ENCODE measurements at regions not wholly inside any gene's neighbourhood (a gene's known extent, or its start where the extent isn't known, plus 50 kb on each side); places are given as distances from the start of the nearest gene placed in this dataset.
"Not testable (repeated sequence)": the region's sequence is repeated elsewhere in the genome, so short reads cannot be mapped to it uniquely, and the experiment has no call there.

GRCh38 chr9:65389216-65389615 is 104.2 kb upstream of the FOXD4L5 start:
- DNase-seq; H3K9me3 Mint-ChIP-seq (ENCODE audit: low read depth, unreplicated experiment); intact Hi-C loops (cut with micrococcal nuclease; ENCODE audit: unreplicated experiment); H3K4me3 Mint-ChIP-seq (ENCODE audit: low read depth, unreplicated experiment); H3K4me1 Mint-ChIP-seq (ENCODE audit: low read depth, unreplicated experiment); H3K27me3 Mint-ChIP-seq (ENCODE audit: unreplicated experiment); BruUV-seq (replicated peaks); CTCF ChIA-PET; H3K36me3 Mint-ChIP-seq (ENCODE audit: insufficient read depth, unreplicated experiment); H3K27ac Mint-ChIP-seq (ENCODE audit: unreplicated experiment): not testable (repeated sequence)

- H3K9me3 Mint-ChIP-seq (ENCODE audit: low read depth, unreplicated experiment), result peaks cover 11% of the 10 kb centered on the region
- H3K27ac Mint-ChIP-seq (ENCODE audit: unreplicated experiment); intact Hi-C loops (cut with micrococcal nuclease; ENCODE audit: unreplicated experiment); CTCF ChIA-PET; H3K36me3 Mint-ChIP-seq (ENCODE audit: insufficient read depth, unreplicated experiment); H3K27me3 Mint-ChIP-seq (ENCODE audit: unreplicated experiment); H3K4me3 Mint-ChIP-seq (ENCODE audit: low read depth, unreplicated experiment); BruUV-seq (replicated peaks); H3K4me1 Mint-ChIP-seq (ENCODE audit: low read depth, unreplicated experiment): not testable (repeated sequence)
- DNase-seq, result peak; percentile 38
Measured at GRCh38 chr9:65386699-65387098, 101.7 kb upstream of the FOXD4L5 start.

GRCh38 chr9:65386191-65386590 is 101.2 kb upstream of the FOXD4L5 start:
- CTCF ChIA-PET, result not testable (repeated sequence)

GRCh38 chr9:65385655-65386024 is 100.6 kb upstream of the FOXD4L5 start:
- H3K36me3 Mint-ChIP-seq (ENCODE audit: insufficient read depth, unreplicated experiment); DNase-seq; H3K4me1 Mint-ChIP-seq (ENCODE audit: low read depth, unreplicated experiment); H3K9me3 Mint-ChIP-seq (ENCODE audit: low read depth, unreplicated experiment); CTCF ChIA-PET; H3K27me3 Mint-ChIP-seq (ENCODE audit: unreplicated experiment); H3K27ac Mint-ChIP-seq (ENCODE audit: unreplicated experiment); intact Hi-C loops (cut with micrococcal nuclease; ENCODE audit: unreplicated experiment); BruUV-seq (replicated peaks); H3K4me3 Mint-ChIP-seq (ENCODE audit: low read depth, unreplicated experiment): not testable (repeated sequence)

More at GRCh38 chr9:65386191-65386590, 101.2 kb upstream of the FOXD4L5 start:
- intact Hi-C loops (cut with micrococcal nuclease; ENCODE audit: unreplicated experiment); H3K27ac Mint-ChIP-seq (ENCODE audit: unreplicated experiment); H3K4me3 Mint-ChIP-seq (ENCODE audit: low read depth, unreplicated experiment); H3K4me1 Mint-ChIP-seq (ENCODE audit: low read depth, unreplicated experiment); DNase-seq; BruUV-seq (replicated peaks); H3K27me3 Mint-ChIP-seq (ENCODE audit: unreplicated experiment); H3K36me3 Mint-ChIP-seq (ENCODE audit: insufficient read depth, unreplicated experiment): not testable (repeated sequence)
- peaks cover 11% of the 10 kb centered on the region for H3K9me3 Mint-ChIP-seq (ENCODE audit: low read depth, unreplicated experiment)

DNA sequence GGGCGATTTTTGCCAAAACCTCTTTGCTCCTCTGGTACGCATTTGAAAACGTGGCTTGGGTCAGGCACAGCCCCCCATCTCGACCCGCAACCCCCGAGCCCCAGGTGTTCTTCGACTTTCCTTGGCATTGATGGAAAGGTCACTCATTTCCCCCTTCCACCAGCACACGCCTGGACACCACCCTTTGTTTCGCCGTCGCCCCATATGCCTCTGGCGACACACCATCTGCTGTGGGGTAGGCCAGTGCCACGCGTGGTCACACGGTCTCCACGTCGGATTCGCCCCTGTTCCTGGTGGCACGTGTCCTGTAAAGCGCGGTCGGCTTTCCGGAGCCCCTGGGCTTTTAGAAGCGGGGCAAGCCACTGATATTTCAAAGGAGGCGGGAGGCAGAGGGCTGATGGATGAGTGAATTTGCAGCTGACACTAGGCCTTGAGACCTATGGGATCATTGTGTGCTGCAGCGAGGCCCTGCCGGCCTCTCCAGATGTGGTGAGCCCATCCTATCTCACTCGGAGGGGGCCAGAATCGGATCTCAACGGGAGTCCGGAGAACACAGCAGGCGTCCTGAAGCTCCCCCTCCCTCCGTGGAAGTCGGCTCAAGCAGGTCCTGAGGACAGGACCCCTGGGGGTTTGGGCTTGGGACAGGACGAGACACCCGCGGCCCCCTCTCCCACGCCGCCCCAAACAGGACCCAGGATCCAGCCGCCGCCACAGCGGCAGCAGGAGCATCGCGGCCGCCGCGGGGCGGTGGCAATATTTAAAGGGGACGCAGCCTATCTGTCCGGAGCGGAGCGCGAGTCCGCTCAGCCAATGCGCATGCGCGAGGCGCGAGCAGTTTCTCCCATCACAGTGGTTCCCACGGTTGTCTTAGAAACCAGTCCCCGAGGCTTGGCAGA is 100.0 kb upstream of the FOXD4L5 start:
- CTCF ChIA-PET; DNase-seq; BruUV-seq (replicated peaks); H3K27me3 Mint-ChIP-seq (ENCODE audit: unreplicated experiment); H3K36me3 Mint-ChIP-seq (ENCODE audit: insufficient read depth, unreplicated experiment); H3K9me3 Mint-ChIP-seq (ENCODE audit: low read depth, unreplicated experiment); H3K4me3 Mint-ChIP-seq (ENCODE audit: low read depth, unreplicated experiment); intact Hi-C loops (cut with micrococcal nuclease; ENCODE audit: unreplicated experiment); H3K4me1 Mint-ChIP-seq (ENCODE audit: low read depth, unreplicated experiment); H3K27ac Mint-ChIP-seq (ENCODE audit: unreplicated experiment): not testable (repeated sequence)

GRCh38 chr9:65384066-65384465 is 99.1 kb upstream of the FOXD4L5 start:
- H3K27ac Mint-ChIP-seq (ENCODE audit: unreplicated experiment); CTCF ChIA-PET; H3K36me3 Mint-ChIP-seq (ENCODE audit: insufficient read depth, unreplicated experiment); H3K27me3 Mint-ChIP-seq (ENCODE audit: unreplicated experiment); intact Hi-C loops (cut with micrococcal nuclease; ENCODE audit: unreplicated experiment); H3K9me3 Mint-ChIP-seq (ENCODE audit: low read depth, unreplicated experiment); BruUV-seq (replicated peaks); H3K4me1 Mint-ChIP-seq (ENCODE audit: low read depth, unreplicated experiment); H3K4me3 Mint-ChIP-seq (ENCODE audit: low read depth, unreplicated experiment); DNase-seq: not testable (repeated sequence)

- H3K36me3 Mint-ChIP-seq (ENCODE audit: insufficient read depth, unreplicated experiment); H3K4me1 Mint-ChIP-seq (ENCODE audit: low read depth, unreplicated experiment); H3K27me3 Mint-ChIP-seq (ENCODE audit: unreplicated experiment); H3K9me3 Mint-ChIP-seq (ENCODE audit: low read depth, unreplicated experiment); CTCF ChIA-PET; DNase-seq; intact Hi-C loops (cut with micrococcal nuclease; ENCODE audit: unreplicated experiment); H3K4me3 Mint-ChIP-seq (ENCODE audit: low read depth, unreplicated experiment); H3K27ac Mint-ChIP-seq (ENCODE audit: unreplicated experiment); BruUV-seq (replicated peaks): not testable (repeated sequence)
Measured at GRCh38 chr9:65383646-65384045, 98.6 kb upstream of the FOXD4L5 start.

GRCh38 chr9:65382701-65383318 is 97.8 kb upstream of the FOXD4L5 start:
- CTCF ChIA-PET, result not testable (repeated sequence)

More at GRCh38 chr9:65382701-65383318, 97.8 kb upstream of the FOXD4L5 start:
- H3K4me3 Mint-ChIP-seq (ENCODE audit: low read depth, unreplicated experiment); DNase-seq; intact Hi-C loops (cut with micrococcal nuclease; ENCODE audit: unreplicated experiment); H3K36me3 Mint-ChIP-seq (ENCODE audit: insufficient read depth, unreplicated experiment); H3K27ac Mint-ChIP-seq (ENCODE audit: unreplicated experiment); H3K4me1 Mint-ChIP-seq (ENCODE audit: low read depth, unreplicated experiment); H3K9me3 Mint-ChIP-seq (ENCODE audit: low read depth, unreplicated experiment); BruUV-seq (replicated peaks); H3K27me3 Mint-ChIP-seq (ENCODE audit: unreplicated experiment): not testable (repeated sequence)

Measured in Calu3 (cell line).